Esophagus squamous epithelium (tissue), 5 donors: ENCODE measurements at regions not wholly inside any gene's neighbourhood (a gene's known extent, or its start where the extent isn't known, plus 50 kb on each side); places are given as distances from the start of the nearest gene placed in this dataset.

Experiments
- DNase-seq: peaks from one replicate; lab custom pipeline; 2025; lab: John Stamatoyannopoulos, UW
- H3K27ac ChIP-seq, 4 donors: fragments of 200-600 bp; sonication (generic); one replicate each; pipeline ENCODE4 v1.5.1; 2016 to 2019; ENCODE audit warnings: mild to moderate bottlenecking in 1 of 4
- H3K27me3 ChIP-seq, 4 donors: fragments of 200-600 bp; sonication (generic); 1 replicate in 3 of 4; 2 replicates in 1 of 4; pipeline versions ENCODE4 v1.5.1 to v1.6.0; 2017 to 2021; ENCODE audit warnings: antibody characterized with exemption in 1 of 4
- H3K36me3 ChIP-seq, 3 donors: fragments of 200-600 bp; sonication (generic); one replicate each; pipeline ENCODE4 v1.5.1; 2016 to 2019
- H3K4me1 ChIP-seq, 3 donors: fragments of 200-600 bp; sonication (generic); one replicate each; pipeline ENCODE4 v1.5.1; 2017 to 2019
- H3K4me3 ChIP-seq, 4 donors: fragments of 200-600 bp; sonication (generic); 1 replicate in 3 of 4; 2 replicates in 1 of 4; pipeline ENCODE4 v1.5.1; 2016 to 2019; ENCODE audit warnings: mild to moderate bottlenecking in 2 of 4, moderate library complexity in 1 of 4
- H3K9me3 ChIP-seq, 3 donors: fragments of 200-600 bp; sonication (generic); one replicate each; pipeline ENCODE4 v1.5.1; 2016 to 2019
- CTCF ChIP-seq, 6 experiments: fragments of 450-650 bp in 4 of 6; fragments of 200-600 bp in 2 of 6; sonication (generic) in 2 of 6; IDR thresholded peaks; one replicate each; pipeline ENCODE4 v1.5.1; 2016 to 2019; ENCODE audit warnings: antibody characterized with exemption in 6 of 6, mild to moderate bottlenecking in 4 of 6, moderate library complexity in 4 of 6
- POLR2A ChIP-seq, 4 donors: fragments of 450-650 bp; IDR thresholded peaks; one replicate each; pipeline ENCODE4 v1.6.1; 2017; ENCODE audit warnings: antibody characterized with exemption in 4 of 4, mild to moderate bottlenecking in 4 of 4, moderate library complexity in 3 of 4
- WGBS, 2 donors: methylation state at CpG; one replicate each; pipeline ENCODE4 v1.1.5; 2018; 5-methylcytosine and 5-hydroxymethylcytosine counted together
- intact Hi-C: fragments of 100-400 bp; cut with DNase I; formaldehyde crosslinking; loops from one replicate; pipeline ENCODE4 v1.15.0; 2022
- donor health status: DM: yes; HTN: yes; CAD: no.

- Histone ChIP-seq H3K36me3 (no peaks in the 10 kb centered on the region), H3K4me1 (no peaks in the 10 kb centered on the region), H3K4me3 (no peak overlapping the region), H3K9me3 (no peaks in the 10 kb centered on the region), H3K27me3 (no peaks in the 10 kb centered on the region), H3K27ac (no peak overlapping the region)
- no peak for DNase-seq
- TF ChIP-seq POLR2A (IDR thresholded peaks at IDR 0.05) (no peak), CTCF (IDR thresholded peaks at IDR 0.05) (no peak)
- WGBS, 2 donors: 71 to 72% methylated on average over 3 of the region's 3 CpGs
- intact Hi-C loops: no loop called here
Observed at GRCh38 chr18:30359521-30359920, 683.0 kb downstream of the DSC3 start.

GRCh38 chr18:30358555-30358954, 684.0 kb downstream of the DSC3 start:
- H3K27ac ChIP-seq: no peak overlapping the region
- no peaks in the 10 kb centered on the region for H3K4me1 ChIP-seq
- intact Hi-C loops: no loop called here
- no peak overlapping the region for H3K4me3 ChIP-seq
- no peaks in the 10 kb centered on the region for H3K9me3 ChIP-seq
- H3K36me3 ChIP-seq: no peaks in the 10 kb centered on the region
- no peak for DNase-seq
- no peak for TF ChIP-seq CTCF (IDR thresholded peaks at IDR 0.05)
- H3K27me3 ChIP-seq: no peaks in the 10 kb centered on the region

- H3K9me3 ChIP-seq: no peaks in the 10 kb centered on the region
- intact Hi-C loops: no loop called here
- 83 to 93% methylated on average over 1 to 3 of the region's 20 CpGs for WGBS, 2 donors
- H3K4me1 ChIP-seq: no peaks in the 10 kb centered on the region
- H3K4me3 ChIP-seq: no peak overlapping the region
- TF ChIP-seq POLR2A (IDR thresholded peaks at IDR 0.05): no peak
- no peak for TF ChIP-seq CTCF (IDR thresholded peaks at IDR 0.05)
- no peak overlapping the region for H3K27ac ChIP-seq
- H3K27me3 ChIP-seq: no peaks in the 10 kb centered on the region
- DNase-seq: no peak
- H3K36me3 ChIP-seq: no peaks in the 10 kb centered on the region
Observed at GRCh38 chr18:30352551-30353168, 689.9 kb downstream of the DSC3 start.

GRCh38 chr18:30350263-30350662, 692.3 kb downstream of the DSC3 start:
- intact Hi-C loops: no loop called here
- no peak overlapping the region for H3K27ac ChIP-seq
- H3K4me1 ChIP-seq: no peaks in the 10 kb centered on the region
- H3K36me3 ChIP-seq: no peaks in the 10 kb centered on the region
- WGBS, 2 donors: 64 to 75% methylated on average over 1 of the region's 1 CpG
- no peak overlapping the region for H3K4me3 ChIP-seq
- TF ChIP-seq POLR2A (IDR thresholded peaks at IDR 0.05) (no peak), CTCF (IDR thresholded peaks at IDR 0.05) (no peak)
- no peak for DNase-seq
- H3K9me3 ChIP-seq: no peaks in the 10 kb centered on the region
- H3K27me3 ChIP-seq: no peaks in the 10 kb centered on the region

GRCh38 chr18:30343090-30343489, 699.5 kb downstream of the DSC3 start:
- no peak for DNase-seq
- intact Hi-C loops: no loop called here
- Histone ChIP-seq H3K9me3 (no peaks in the 10 kb centered on the region), H3K36me3 (no peaks in the 10 kb centered on the region), H3K27ac (no peak overlapping the region), H3K27me3 (no peaks in the 10 kb centered on the region), H3K4me1 (no peaks in the 10 kb centered on the region), H3K4me3 (no peak overlapping the region)
- TF ChIP-seq POLR2A (IDR thresholded peaks at IDR 0.05) (no peak), CTCF (IDR thresholded peaks at IDR 0.05) (no peak)
- 54 to 56% methylated on average over 2 of the region's 2 CpGs for WGBS, 2 donors
